OCI-LY3 (cell line): ENCODE measurements at regions not wholly inside any gene's neighbourhood (a gene's known extent, or its start where the extent isn't known, plus 50 kb on each side); places are given as distances from the start of the nearest gene placed in this dataset.

ENCODE experiments used
- H2AFZ ChIP-seq: fragments of 200-600, 300-600 bp; shearing (Covaris generic); 2 replicates; pipeline ENCODE4 v1.6.0; 2014; ENCODE audit warnings: antibody characterized with exemption, low read depth, low read length
- H3K27ac ChIP-seq: fragments of 200-600, 300-600 bp; sonication (generic); 2 replicates; pipeline ENCODE4 v1.5.1; 2014; ENCODE audit warnings: mild to moderate bottlenecking, low read length, moderate library complexity, mixed read lengths
- H3K27me3 ChIP-seq: fragments of 200-600, 300-600 bp; sonication (generic); 2 replicates; pipeline ENCODE4 v1.6.1; 2014; ENCODE audit warnings: low read depth, low read length, mixed read lengths
- H3K36me3 ChIP-seq: fragments of 200-600, 300-600 bp; sonication (generic); replicated peaks from 2 replicates; pipeline ENCODE3; 2014; ENCODE audit warnings: low read depth, low read length, mixed read lengths
- H3K4me1 ChIP-seq: fragments of 300-600, 200-600 bp; sonication (generic); 2 replicates; pipeline ENCODE4 v1.6.1; 2014; ENCODE audit warnings: low read length, mixed read lengths
- H3K4me2 ChIP-seq: fragments of 200-600, 300-600 bp; sonication (generic); 2 replicates; pipeline ENCODE4 v1.6.1; 2014; ENCODE audit warnings: low read length, mixed read lengths
- H3K4me3 ChIP-seq: fragments of 300-600, 200-600 bp; sonication (generic); 2 replicates; pipeline ENCODE4 v1.5.1; 2014; ENCODE audit warnings: antibody characterized with exemption, mild to moderate bottlenecking, low read length, moderate library complexity
- H3K79me2 ChIP-seq: fragments of 300-600, 200-600 bp; shearing (Covaris generic); 2 replicates; pipeline ENCODE4 v1.6.1; 2014; ENCODE audit warnings: mild to moderate bottlenecking, low read length, mixed read lengths
- H3K9ac ChIP-seq: fragments of 300-600, 200-600 bp; shearing (Covaris generic); 2 replicates; pipeline ENCODE4 v1.6.0; 2014; ENCODE audit warnings: mild to moderate bottlenecking, low read length, moderate library complexity
- H3K9me3 ChIP-seq: fragments of 200-600, 300-600 bp; shearing (Covaris generic); 2 replicates; pipeline ENCODE4 v1.6.1; 2014; ENCODE audit warnings: low read length, mixed read lengths; ENCODE audit not compliant: insufficient read depth
- H4K20me1 ChIP-seq: fragments of 200-600, 300-600 bp; sonication (generic); 2 replicates; pipeline ENCODE4 v1.6.1; 2016; ENCODE audit warnings: low read length, mixed read lengths; ENCODE audit not compliant: insufficient read depth
- EZH2phosphoT487 ChIP-seq: fragments of 200-600 bp; shearing (Covaris generic); IDR thresholded peaks from 2 replicates; pipeline ENCODE4 v1.6.1; 2018; ENCODE audit warnings: antibody characterized with exemption, mixed run types, low read depth
- TF ChIP-seq, protein P1 (sequence below): fragments of 200-600, 300-600 bp; sonication (generic); IDR thresholded peaks from 2 replicates; pipeline ENCODE4 v1.5.1; 2014; ENCODE audit warnings: antibody characterized with exemption, low read length, low read depth

DNA sequence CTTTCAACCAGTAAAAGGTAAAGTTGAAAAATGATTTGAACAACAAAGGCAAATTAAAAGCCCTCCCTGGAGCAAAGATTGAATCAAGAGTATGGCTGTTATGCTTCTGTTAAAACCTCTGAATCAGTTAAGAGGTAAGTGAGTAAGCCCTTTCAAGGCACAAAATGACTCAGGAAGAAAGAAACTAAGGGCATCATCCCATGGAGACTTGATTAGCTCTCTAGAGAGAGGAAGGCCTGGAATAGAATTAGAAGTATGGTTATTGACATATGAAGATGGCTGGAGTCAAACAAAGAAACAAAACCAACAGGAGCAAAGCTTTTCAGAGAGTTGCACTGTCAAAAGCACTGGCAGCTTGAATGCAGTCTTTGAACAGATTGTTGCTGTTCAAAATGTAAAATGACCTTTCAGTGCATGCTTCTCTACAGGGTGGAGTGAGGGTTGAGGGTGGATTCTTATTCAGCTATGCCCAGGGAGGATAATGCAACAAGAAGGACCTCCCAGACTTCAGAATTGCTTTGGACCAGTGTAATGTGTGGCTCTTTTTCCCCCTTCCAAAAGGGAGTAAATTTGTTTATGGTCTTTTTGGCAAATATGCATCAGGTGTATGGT lies 365.5 kb downstream of the GBA3 start:
- Histone ChIP-seq H3K27ac (no peak overlapping the region), H2AFZ (no peak overlapping the region), H3K79me2 (no peaks in the 10 kb centered on the region), H3K4me1 (no peaks in the 10 kb centered on the region), H3K9me3 (no peaks in the 10 kb centered on the region), H3K27me3 (no peaks in the 10 kb centered on the region), H3K9ac (no peak overlapping the region), H3K4me3 (no peak overlapping the region), H4K20me1 (no peaks in the 10 kb centered on the region), H3K36me3 (no peaks in the 10 kb centered on the region), H3K4me2 (no peak overlapping the region)
- TF ChIP-seq, protein P1, sequence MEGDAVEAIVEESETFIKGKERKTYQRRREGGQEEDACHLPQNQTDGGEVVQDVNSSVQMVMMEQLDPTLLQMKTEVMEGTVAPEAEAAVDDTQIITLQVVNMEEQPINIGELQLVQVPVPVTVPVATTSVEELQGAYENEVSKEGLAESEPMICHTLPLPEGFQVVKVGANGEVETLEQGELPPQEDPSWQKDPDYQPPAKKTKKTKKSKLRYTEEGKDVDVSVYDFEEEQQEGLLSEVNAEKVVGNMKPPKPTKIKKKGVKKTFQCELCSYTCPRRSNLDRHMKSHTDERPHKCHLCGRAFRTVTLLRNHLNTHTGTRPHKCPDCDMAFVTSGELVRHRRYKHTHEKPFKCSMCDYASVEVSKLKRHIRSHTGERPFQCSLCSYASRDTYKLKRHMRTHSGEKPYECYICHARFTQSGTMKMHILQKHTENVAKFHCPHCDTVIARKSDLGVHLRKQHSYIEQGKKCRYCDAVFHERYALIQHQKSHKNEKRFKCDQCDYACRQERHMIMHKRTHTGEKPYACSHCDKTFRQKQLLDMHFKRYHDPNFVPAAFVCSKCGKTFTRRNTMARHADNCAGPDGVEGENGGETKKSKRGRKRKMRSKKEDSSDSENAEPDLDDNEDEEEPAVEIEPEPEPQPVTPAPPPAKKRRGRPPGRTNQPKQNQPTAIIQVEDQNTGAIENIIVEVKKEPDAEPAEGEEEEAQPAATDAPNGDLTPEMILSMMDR = no peak
- no peak for TF ChIP-seq EZH2phosphoT487

DNA sequence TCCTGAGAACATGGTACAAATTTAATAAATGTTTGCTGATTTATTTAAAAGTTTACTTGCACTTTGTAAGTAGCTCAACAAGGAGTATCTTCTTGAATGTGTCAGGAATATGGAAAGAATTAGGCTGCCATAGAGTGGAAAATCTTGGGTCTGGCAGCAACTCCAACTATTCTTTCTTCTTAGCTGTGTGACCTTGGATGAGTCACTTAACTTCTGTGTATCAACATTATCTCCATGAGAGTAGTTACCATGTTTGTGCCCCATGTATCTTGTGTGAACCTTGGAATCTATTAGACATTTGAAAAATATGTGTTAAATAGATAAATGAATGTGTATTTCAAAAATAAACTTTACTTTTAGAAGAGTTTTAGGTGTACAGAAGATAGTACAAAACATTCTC lies 348.8 kb downstream of the GBA3 start:
- H3K27me3 ChIP-seq = no peaks in the 10 kb centered on the region
- H3K4me1 ChIP-seq = no peaks in the 10 kb centered on the region
- H2AFZ ChIP-seq = no peak overlapping the region
- no peak overlapping the region for H3K27ac ChIP-seq
- no peaks in the 10 kb centered on the region for H3K9me3 ChIP-seq
- H3K79me2 ChIP-seq = no peaks in the 10 kb centered on the region
- H3K9ac ChIP-seq = no peak overlapping the region
- no peak overlapping the region for H3K4me3 ChIP-seq
- TF ChIP-seq, protein P1 = no peak
- no peak for TF ChIP-seq EZH2phosphoT487
- H3K36me3 ChIP-seq = no peaks in the 10 kb centered on the region
- H4K20me1 ChIP-seq = no peaks in the 10 kb centered on the region
- H3K4me2 ChIP-seq = no peak overlapping the region

DNA sequence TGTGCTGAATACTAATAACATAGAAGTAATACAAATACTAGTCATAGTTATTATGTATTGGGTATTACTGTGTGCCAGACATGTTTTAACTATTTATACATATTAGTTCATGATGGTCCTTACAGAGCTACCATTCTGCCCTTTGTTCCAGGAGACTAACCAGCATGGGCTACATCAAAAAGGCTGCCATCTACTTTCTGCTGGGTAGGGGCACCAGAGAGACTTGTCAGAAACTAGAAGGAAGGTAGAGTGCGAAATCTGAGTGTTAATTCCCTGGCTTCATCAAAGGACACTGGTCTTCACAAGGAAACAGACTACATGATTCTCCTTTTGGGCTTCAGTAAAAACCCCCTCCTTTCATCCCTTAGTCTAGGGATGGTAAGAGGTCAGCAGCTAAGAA lies 347.8 kb downstream of the GBA3 start:
- Histone ChIP-seq H3K27me3 (no peaks in the 10 kb centered on the region), H3K36me3 (no peaks in the 10 kb centered on the region), H3K9me3 (no peaks in the 10 kb centered on the region), H3K4me1 (no peaks in the 10 kb centered on the region), H3K9ac (no peak overlapping the region), H2AFZ (no peak overlapping the region), H3K79me2 (no peaks in the 10 kb centered on the region), H3K27ac (no peak overlapping the region), H3K4me3 (no peak overlapping the region), H4K20me1 (no peaks in the 10 kb centered on the region), H3K4me2 (no peak overlapping the region)
- TF ChIP-seq EZH2phosphoT487 = no peak
- TF ChIP-seq, protein P1 = no peak

DNA sequence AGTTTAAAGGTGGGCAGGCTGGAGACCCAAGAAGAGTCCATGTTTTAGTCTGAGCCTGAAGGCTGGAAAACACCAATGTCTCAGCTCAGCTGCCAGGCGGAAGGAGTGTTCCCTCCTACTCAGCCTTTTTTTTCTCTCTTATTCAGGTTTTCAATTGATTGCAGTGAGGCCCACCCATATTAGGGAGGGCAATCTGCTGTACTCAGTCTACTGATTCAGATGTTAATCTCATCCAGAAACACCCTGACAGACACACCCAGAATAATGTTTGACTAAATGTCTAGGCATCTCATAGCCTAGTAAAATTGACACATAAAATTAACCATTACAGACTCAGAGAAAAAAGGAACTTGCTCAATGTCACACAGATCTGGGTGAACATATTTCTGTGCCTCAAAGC lies 347.1 kb downstream of the GBA3 start:
- TF ChIP-seq EZH2phosphoT487 = no peak
- TF ChIP-seq, protein P1 = no peak
- Histone ChIP-seq H3K27me3 (no peaks in the 10 kb centered on the region), H2AFZ (no peak overlapping the region), H3K9me3 (no peaks in the 10 kb centered on the region), H3K4me1 (no peaks in the 10 kb centered on the region), H3K36me3 (no peaks in the 10 kb centered on the region), H3K4me2 (no peak overlapping the region), H3K79me2 (no peaks in the 10 kb centered on the region), H3K4me3 (no peak overlapping the region), H3K27ac (no peak overlapping the region), H3K9ac (no peak overlapping the region), H4K20me1 (no peaks in the 10 kb centered on the region)
